ENCODE measurements at regions not wholly inside any gene's neighbourhood (a gene's known extent, or its start where the extent isn't known, plus 50 kb on each side); places are given as distances from the start of the nearest gene placed in this dataset.

- TF ChIP-seq CTCF (conservative IDR thresholded peaks at IDR 0.05; ENCODE audit: low read length): no peak
- no peak for TF ChIP-seq EZH2phosphoT487 (IDR thresholded peaks at IDR 0.05; ENCODE audit: borderline replicate concordance)
These were observed 835.9 kb upstream of the SORCS1 start for GRCh38 chr10:108000365-108000764.

Measured in Loucy (cell line).